ENCODE measurements at regions not wholly inside any gene's neighbourhood (a gene's known extent, or its start where the extent isn't known, plus 50 kb on each side); places are given as distances from the start of the nearest gene placed in this dataset.
A peak's percentile ranks its signal among the peaks of the same experiment; 100 is the strongest.
"Not testable (repeated sequence)": the region's sequence is repeated elsewhere in the genome, so short reads cannot be mapped to it uniquely, and the experiment has no call there.

- peaks cover 13% of the 10 kb centered on the region for H3K4me1 ChIP-seq
- DNase-seq = peak; percentile 50
- H3K36me3 ChIP-seq = no peaks in the 10 kb centered on the region
- no peaks in the 10 kb centered on the region for H3K27me3 ChIP-seq
- no peak for TF ChIP-seq CTCF (IDR thresholded peaks at IDR 0.05; ENCODE audit: low read depth, low read length)
- H3K4me3 ChIP-seq (ENCODE audit: low read depth, low read length) = peak overlapping the region; percentile 20
- H3K9me3 ChIP-seq = no peaks in the 10 kb centered on the region; the same call in 1 of the 2 replicates
Measured at GRCh38 chr4:103996637-103997036, 276.9 kb upstream of the TACR3 start.

GRCh38 chr4:103996064-103996463 is 276.3 kb upstream of the TACR3 start:
- DNase-seq = peak; percentile 8
- H3K4me1 ChIP-seq = peaks cover 13% of the 10 kb centered on the region
- peak; percentile 47 for TF ChIP-seq CTCF (IDR thresholded peaks at IDR 0.05; ENCODE audit: low read depth, low read length)
- peak overlapping the region; percentile 20 for H3K4me3 ChIP-seq (ENCODE audit: low read depth, low read length)
- no peaks in the 10 kb centered on the region for H3K36me3 ChIP-seq
- H3K9me3 ChIP-seq = no peaks in the 10 kb centered on the region; the same call in 1 of the 2 replicates
- H3K27me3 ChIP-seq = no peaks in the 10 kb centered on the region

GRCh38 chr4:103994059-103994458 is 274.3 kb upstream of the TACR3 start:
- peak; percentile 42; the same call in 1 of the 2 replicates for TF ChIP-seq CTCF (IDR thresholded peaks at IDR 0.05; ENCODE audit: low read depth, low read length)
- no peak for DNase-seq
- no peak overlapping the region for H3K4me3 ChIP-seq (ENCODE audit: low read depth, low read length)

GRCh38 chr4:103982454-103982853 is 262.7 kb upstream of the TACR3 start:
- H3K4me1 ChIP-seq = no peaks in the 10 kb centered on the region
- no peak for DNase-seq

More at GRCh38 chr4:103994059-103994458, 274.3 kb upstream of the TACR3 start:
- H3K4me1 ChIP-seq = peaks cover 10% of the 10 kb centered on the region
- H3K27me3 ChIP-seq = no peaks in the 10 kb centered on the region
- no peaks in the 10 kb centered on the region; the same call in 1 of the 2 replicates for H3K9me3 ChIP-seq
- H3K36me3 ChIP-seq = no peaks in the 10 kb centered on the region

GRCh38 chr4:103948244-103949018 is 228.6 kb upstream of the TACR3 start:
- Histone ChIP-seq H3K9me3 (no peaks in the 10 kb centered on the region), H3K36me3 (no peaks in the 10 kb centered on the region), H3K4me3 (ENCODE audit: low read depth, low read length) (no peak overlapping the region), H3K27me3 (peaks cover 6% of the 10 kb centered on the region; the same call in 1 of the 2 replicates), H3K4me1 (no peaks in the 10 kb centered on the region)
- TF ChIP-seq CTCF (IDR thresholded peaks at IDR 0.05; ENCODE audit: low read depth, low read length) = no peak
- no peak for DNase-seq

More at GRCh38 chr4:103982454-103982853, 262.7 kb upstream of the TACR3 start:
- Histone ChIP-seq H3K4me3 (ENCODE audit: low read depth, low read length) (no peak overlapping the region), H3K27me3 (no peaks in the 10 kb centered on the region), H3K36me3 (no peaks in the 10 kb centered on the region), H3K9me3 (no peaks in the 10 kb centered on the region)
- no peak for TF ChIP-seq CTCF (IDR thresholded peaks at IDR 0.05; ENCODE audit: low read depth, low read length)

- Histone ChIP-seq H3K27me3 (peaks cover 6% of the 10 kb centered on the region; the same call in 1 of the 2 replicates), H3K36me3 (no peaks in the 10 kb centered on the region), H3K4me1 (no peaks in the 10 kb centered on the region), H3K4me3 (ENCODE audit: low read depth, low read length) (no peak overlapping the region), H3K9me3 (no peaks in the 10 kb centered on the region)
- no peak for TF ChIP-seq CTCF (IDR thresholded peaks at IDR 0.05; ENCODE audit: low read depth, low read length)
- DNase-seq = no peak
Measured at GRCh38 chr4:103947617-103948016, 227.8 kb upstream of the TACR3 start.

GRCh38 chr4:103946621-103947268 is 227.0 kb upstream of the TACR3 start:
- H3K36me3 ChIP-seq; DNase-seq; H3K9me3 ChIP-seq; H3K4me3 ChIP-seq (ENCODE audit: low read depth, low read length); H3K27me3 ChIP-seq; H3K4me1 ChIP-seq: not testable (repeated sequence)
